IPS-20b (cell line): ENCODE measurements at regions not wholly inside any gene's neighbourhood (a gene's known extent, or its start where the extent isn't known, plus 50 kb on each side); places are given as distances from the start of the nearest gene placed in this dataset.
"Not testable (repeated sequence)": the region's sequence is repeated elsewhere in the genome, so short reads cannot be mapped to it uniquely, and the experiment has no call there.

Experiments used
- H3K27ac ChIP-seq: one replicate; pipeline ENCODE4 v1.5.1; 2013; ENCODE audit warnings: low read length
- H3K27me3 ChIP-seq: 2 replicates; pipeline ENCODE4 v1.6.1; 2013; ENCODE audit warnings: mild to moderate bottlenecking, low read length, inconsistent platforms; ENCODE audit not compliant: insufficient read depth
- H3K36me3 ChIP-seq: 2 replicates; pipeline ENCODE4 v1.6.1; 2013; ENCODE audit warnings: low read depth, mild to moderate bottlenecking, inconsistent platforms, low read length, moderate library complexity; ENCODE audit not compliant: insufficient read depth
- H3K4me1 ChIP-seq: 2 replicates; pipeline ENCODE4 v1.6.1; 2013; ENCODE audit warnings: mild to moderate bottlenecking, control low read depth, inconsistent platforms, low read length, moderate library complexity; ENCODE audit not compliant: insufficient read depth
- H3K4me3 ChIP-seq: 2 replicates; pipeline ENCODE4 v1.5.1; 2013; ENCODE audit warnings: mild to moderate bottlenecking, low read length, inconsistent platforms
- H3K9ac ChIP-seq: 2 replicates; pipeline ENCODE4 v1.6.1; 2013; ENCODE audit warnings: low read depth, mild to moderate bottlenecking, inconsistent platforms, low read length, moderate library complexity
- H3K9me3 ChIP-seq: 2 replicates; pipeline ENCODE4 v1.6.1; 2013; ENCODE audit warnings: mild to moderate bottlenecking, low read depth, low read length, inconsistent platforms; ENCODE audit not compliant: insufficient read depth

GRCh38 chr7:109391240-109391639, 821.6 kb downstream of the DNAJB9 start:
- no peak overlapping the region for H3K27ac ChIP-seq
- H3K4me3 ChIP-seq, result no peak overlapping the region
- no peaks in the 10 kb centered on the region for H3K9me3 ChIP-seq
- no peaks in the 10 kb centered on the region for H3K27me3 ChIP-seq
- H3K36me3 ChIP-seq, result no peaks in the 10 kb centered on the region
- H3K9ac ChIP-seq, result no peak overlapping the region
- H3K4me1 ChIP-seq, result no peaks in the 10 kb centered on the region

DNA sequence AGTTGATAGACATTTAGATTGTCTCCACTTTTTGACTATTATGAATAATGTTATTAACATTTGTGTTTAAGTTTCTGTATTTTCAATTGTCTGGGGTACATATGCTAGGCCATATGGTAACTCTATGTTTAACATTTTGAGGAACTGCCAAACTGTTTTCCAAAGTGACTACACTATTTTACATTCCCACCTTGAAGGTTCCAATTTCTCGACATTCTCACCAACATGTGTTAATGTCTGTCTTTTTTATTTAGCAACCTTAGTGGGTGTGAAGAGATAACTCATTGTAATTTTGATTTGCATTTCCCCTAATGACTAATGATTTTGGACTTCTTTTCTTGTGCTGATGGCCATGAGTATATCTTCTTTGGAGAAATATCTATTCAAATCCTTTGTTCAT, 832.4 kb downstream of the DNAJB9 start:
- Histone ChIP-seq H3K36me3 (no peaks in the 10 kb centered on the region), H3K27ac (no peak overlapping the region), H3K9me3 (no peaks in the 10 kb centered on the region), H3K9ac (no peak overlapping the region), H3K27me3 (no peaks in the 10 kb centered on the region), H3K4me3 (no peak overlapping the region), H3K4me1 (peaks cover 5% of the 10 kb centered on the region; the same call in 1 of the 2 replicates)

DNA sequence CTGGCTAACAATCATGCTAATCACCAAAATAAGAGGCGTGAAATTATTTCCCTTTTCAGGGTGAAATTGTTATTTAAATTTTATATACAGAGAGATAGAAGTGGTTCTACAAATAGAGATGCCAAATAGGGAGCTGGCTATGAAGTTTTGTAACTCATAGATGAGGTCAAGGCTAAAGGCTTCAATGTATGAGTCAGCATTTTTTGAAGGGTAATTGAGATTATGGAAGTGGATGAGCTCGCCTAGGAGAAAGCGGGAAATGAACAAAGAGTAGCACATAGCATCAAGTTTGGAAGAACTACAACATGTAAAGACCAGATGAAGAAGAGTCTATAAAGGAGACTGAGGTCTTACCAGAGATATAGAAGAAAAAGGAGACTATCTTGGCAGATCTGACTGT, 838.1 kb downstream of the DNAJB9 start:
- no peaks in the 10 kb centered on the region for H3K9me3 ChIP-seq
- no peaks in the 10 kb centered on the region for H3K27me3 ChIP-seq

DNA sequence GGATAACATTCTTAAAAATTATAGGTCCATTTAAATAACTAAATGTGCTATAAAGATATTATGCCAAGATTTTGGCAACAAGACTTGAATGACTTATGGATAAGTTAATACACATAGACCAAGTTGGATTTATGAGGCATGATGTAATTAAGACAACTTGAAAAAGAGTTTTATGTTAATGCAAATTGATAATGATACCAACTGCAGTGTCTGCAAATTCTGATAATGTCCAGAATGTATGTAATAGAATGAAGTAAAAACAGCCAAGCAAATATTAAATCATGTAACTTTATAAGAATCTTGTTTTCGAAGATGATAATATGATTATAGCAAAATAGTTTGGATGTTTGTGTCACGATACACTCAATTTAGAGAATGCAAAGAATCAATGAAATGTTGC, 868.3 kb downstream of the DNAJB9 start:
- Histone ChIP-seq H3K27ac (no peak overlapping the region), H3K27me3 (no peaks in the 10 kb centered on the region), H3K9me3 (no peaks in the 10 kb centered on the region), H3K9ac (no peak overlapping the region), H3K36me3 (no peaks in the 10 kb centered on the region), H3K4me3 (no peak overlapping the region), H3K4me1 (no peaks in the 10 kb centered on the region)

More for the DNA sequence above, 838.1 kb downstream of the DNAJB9 start:
- no peak overlapping the region for H3K4me3 ChIP-seq
- no peak overlapping the region for H3K9ac ChIP-seq
- no peaks in the 10 kb centered on the region for H3K36me3 ChIP-seq
- H3K27ac ChIP-seq, result no peak overlapping the region
- H3K4me1 ChIP-seq, result peaks cover 5% of the 10 kb centered on the region; the same call in 1 of the 2 replicates

GRCh38 chr7:109449760-109450159, 880.1 kb downstream of the DNAJB9 start:
- no peak overlapping the region for H3K27ac ChIP-seq

GRCh38 chr7:109456116-109456515, 886.4 kb downstream of the DNAJB9 start:
- no peaks in the 10 kb centered on the region for H3K9me3 ChIP-seq
- H3K36me3 ChIP-seq, result no peaks in the 10 kb centered on the region
- H3K4me3 ChIP-seq, result no peak overlapping the region
- H3K9ac ChIP-seq, result no peak overlapping the region
- no peaks in the 10 kb centered on the region for H3K4me1 ChIP-seq
- no peak overlapping the region for H3K27ac ChIP-seq
- no peaks in the 10 kb centered on the region for H3K27me3 ChIP-seq

More at GRCh38 chr7:109449760-109450159, 880.1 kb downstream of the DNAJB9 start:
- Histone ChIP-seq H3K9me3 (no peaks in the 10 kb centered on the region), H3K27me3 (no peaks in the 10 kb centered on the region), H3K9ac (no peak overlapping the region), H3K4me1 (no peaks in the 10 kb centered on the region), H3K4me3 (no peak overlapping the region), H3K36me3 (no peaks in the 10 kb centered on the region)

DNA sequence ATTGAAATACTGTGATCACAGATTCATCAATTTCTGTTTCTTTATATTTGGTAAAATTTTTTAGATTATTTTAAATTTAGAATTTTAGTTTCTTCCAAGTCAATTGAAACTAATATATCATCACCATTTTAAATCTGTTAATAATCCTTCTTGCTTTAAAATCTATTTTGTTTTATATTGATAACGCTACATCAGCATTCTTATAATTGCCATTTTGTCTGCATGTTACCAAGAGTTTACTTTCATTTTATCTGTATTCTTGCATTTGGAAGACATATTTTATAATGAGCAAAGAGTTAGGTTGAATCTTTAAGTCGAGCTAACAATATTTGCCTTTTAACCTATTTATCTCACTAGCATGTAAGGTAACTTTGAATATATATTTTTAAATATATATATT, 890.6 kb downstream of the DNAJB9 start:
- Histone ChIP-seq H3K4me3 (no peak overlapping the region), H3K4me1 (no peaks in the 10 kb centered on the region), H3K9me3 (no peaks in the 10 kb centered on the region), H3K36me3 (no peaks in the 10 kb centered on the region), H3K27ac (no peak overlapping the region), H3K27me3 (no peaks in the 10 kb centered on the region), H3K9ac (no peak overlapping the region)

- Histone ChIP-seq H3K9me3 (no peaks in the 10 kb centered on the region), H3K27ac (no peak overlapping the region), H3K4me1 (no peaks in the 10 kb centered on the region), H3K4me3 (no peak overlapping the region), H3K9ac (no peak overlapping the region), H3K36me3 (no peaks in the 10 kb centered on the region), H3K27me3 (no peaks in the 10 kb centered on the region)
These were observed 892.5 kb downstream of the DNAJB9 start for GRCh38 chr7:109462171-109462570.

- H3K27me3 ChIP-seq, H3K4me3 ChIP-seq, H3K27ac ChIP-seq, H3K4me1 ChIP-seq, H3K36me3 ChIP-seq, H3K9me3 ChIP-seq, H3K9ac ChIP-seq: not testable (repeated sequence)
These were observed 898.1 kb downstream of the DNAJB9 start for GRCh38 chr7:109467729-109468128.

DNA sequence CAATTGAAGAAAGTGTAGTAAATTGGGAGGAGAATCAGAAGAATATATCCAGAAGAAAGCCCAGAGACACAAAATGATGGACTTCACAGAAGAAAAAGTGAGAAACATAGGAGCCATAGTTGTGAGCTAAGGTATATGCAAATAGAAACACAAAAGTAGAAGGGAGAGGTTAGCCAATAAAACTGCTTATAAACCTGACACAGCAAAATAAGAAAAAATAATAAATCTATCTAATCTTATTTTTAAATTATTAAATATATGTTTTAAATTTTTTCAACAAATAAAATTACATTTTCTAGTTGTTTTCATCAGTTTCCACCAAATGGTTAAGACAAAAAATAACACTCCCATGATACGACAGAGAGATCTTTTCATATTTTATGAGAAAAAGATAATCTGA, 903.5 kb downstream of the DNAJB9 start:
- Histone ChIP-seq H3K9me3 (no peaks in the 10 kb centered on the region), H3K27ac (no peak overlapping the region), H3K4me1 (no peaks in the 10 kb centered on the region), H3K4me3 (no peak overlapping the region), H3K36me3 (no peaks in the 10 kb centered on the region), H3K9ac (no peak overlapping the region), H3K27me3 (no peaks in the 10 kb centered on the region)

DNA sequence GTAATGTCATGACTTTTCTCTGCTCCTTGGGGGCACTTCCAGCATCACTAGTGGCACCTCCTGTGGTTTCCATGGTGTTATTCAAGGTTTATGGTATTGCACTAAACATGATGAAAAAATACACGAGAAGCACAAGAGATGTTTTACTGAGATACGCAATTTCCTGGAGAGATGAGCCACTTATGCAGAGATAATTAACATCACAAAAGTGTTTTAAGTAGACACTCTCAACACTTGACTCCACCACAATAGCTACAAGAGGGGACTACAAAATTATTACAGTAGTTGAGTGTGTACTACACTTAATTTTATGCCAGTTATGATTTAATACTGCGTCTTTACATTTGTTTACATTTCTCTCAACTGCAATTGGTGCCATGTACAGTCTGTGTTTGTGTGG, 906.7 kb downstream of the DNAJB9 start:
- H3K27ac ChIP-seq, result no peak overlapping the region
- H3K9me3 ChIP-seq, result no peaks in the 10 kb centered on the region
- no peaks in the 10 kb centered on the region for H3K27me3 ChIP-seq
- H3K9ac ChIP-seq, result no peak overlapping the region
- no peak overlapping the region for H3K4me3 ChIP-seq
- H3K4me1 ChIP-seq, result no peaks in the 10 kb centered on the region
- H3K36me3 ChIP-seq, result no peaks in the 10 kb centered on the region

DNA sequence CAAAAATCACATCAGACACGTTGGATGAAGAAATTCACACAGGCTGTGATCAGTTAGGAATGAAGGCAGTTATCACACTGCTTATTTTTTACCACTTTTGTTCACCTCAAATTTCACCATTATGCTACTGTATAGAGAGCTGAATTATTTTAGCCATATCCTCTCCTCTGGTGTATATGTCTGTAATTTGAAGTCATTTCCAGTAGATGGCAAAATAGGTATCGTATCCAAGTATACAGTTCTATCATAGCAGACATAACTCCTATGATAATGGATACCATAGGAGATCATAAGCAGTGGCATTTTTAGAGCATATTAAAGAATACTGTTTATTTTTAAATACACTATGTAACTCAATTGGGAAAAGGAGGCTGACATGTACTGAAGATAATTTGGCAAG, 909.7 kb downstream of the DNAJB9 start:
- no peaks in the 10 kb centered on the region for H3K27me3 ChIP-seq
- no peaks in the 10 kb centered on the region for H3K4me1 ChIP-seq
- H3K36me3 ChIP-seq, result no peaks in the 10 kb centered on the region
- no peaks in the 10 kb centered on the region for H3K9me3 ChIP-seq
- no peak overlapping the region for H3K9ac ChIP-seq
- H3K4me3 ChIP-seq, result no peak overlapping the region
- H3K27ac ChIP-seq, result no peak overlapping the region

DNA sequence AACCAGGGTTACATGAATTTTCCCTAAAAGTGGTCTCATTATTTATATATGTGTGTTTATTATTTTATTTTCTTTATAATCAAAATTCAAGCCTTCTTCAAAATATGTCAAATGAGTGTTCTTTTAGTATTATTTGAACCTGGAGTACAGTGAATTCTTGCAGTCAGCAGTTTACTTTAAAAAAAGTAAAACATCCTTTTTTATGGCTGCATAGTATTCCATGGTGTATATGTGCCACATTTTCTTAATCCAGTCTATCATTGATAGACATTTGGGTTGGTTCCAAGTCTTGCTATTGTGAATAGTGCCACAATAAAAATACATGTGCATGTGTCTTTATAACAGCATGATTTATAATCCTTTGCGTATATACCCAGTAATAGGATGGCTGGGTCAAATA, 920.9 kb downstream of the DNAJB9 start:
- not testable (repeated sequence) for H3K4me3 ChIP-seq, H3K9me3 ChIP-seq, H3K4me1 ChIP-seq, H3K27me3 ChIP-seq, H3K9ac ChIP-seq, H3K27ac ChIP-seq, H3K36me3 ChIP-seq
